ENCODE measurements at regions not wholly inside any gene's neighbourhood (a gene's known extent, or its start where the extent isn't known, plus 50 kb on each side); places are given as distances from the start of the nearest gene placed in this dataset.
A peak's percentile ranks its signal among the peaks of the same experiment; 100 is the strongest.

DNA sequence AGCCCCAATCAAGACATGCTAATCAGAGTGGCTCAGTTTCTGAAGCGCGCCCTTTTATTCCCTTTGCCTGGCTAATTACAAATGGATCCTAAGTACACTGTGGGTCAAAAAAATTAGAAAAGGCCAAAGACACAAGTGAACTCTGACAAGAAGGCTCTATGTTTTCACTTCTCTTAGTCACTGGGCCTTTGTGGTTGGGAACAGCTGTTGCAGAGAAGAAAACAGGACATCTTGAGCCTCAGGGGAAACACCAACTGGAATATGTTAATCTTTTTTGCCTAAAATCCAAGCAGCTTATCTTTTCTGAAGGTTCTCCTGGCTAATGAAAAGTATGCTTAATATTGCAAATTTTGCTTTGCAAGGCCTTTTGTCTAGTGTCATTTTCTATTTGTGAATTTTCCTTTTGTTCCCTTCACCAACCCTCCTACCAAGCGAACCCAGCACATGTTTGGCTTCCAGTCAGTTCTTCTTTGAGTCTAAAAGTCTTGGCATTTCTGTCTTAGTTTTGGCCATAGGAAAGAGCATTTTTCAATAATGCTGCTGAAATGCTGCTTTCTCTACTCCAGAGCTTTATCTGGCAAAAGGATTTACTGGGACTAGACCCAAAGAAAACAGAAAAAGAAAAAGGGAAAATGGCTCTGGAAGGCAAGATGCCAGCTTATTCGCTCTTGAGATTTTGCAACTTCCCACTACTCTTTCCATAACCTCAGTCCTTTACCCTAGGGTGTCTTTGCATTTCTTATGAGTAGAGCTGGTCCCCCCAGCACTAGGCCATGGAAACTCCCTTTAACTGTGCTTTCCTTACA, 440.2 kb upstream of the ST6GAL2 start:
- peaks cover 15% of the 10 kb centered on the region for H3K9me3 Mint-ChIP-seq
- H3K36me3 Mint-ChIP-seq (ENCODE audit: low read depth) = no peaks in the 10 kb centered on the region
- no peaks in the 10 kb centered on the region for H3K4me1 Mint-ChIP-seq
- no peak for ATAC-seq (replicated peaks)
- H3K27me3 Mint-ChIP-seq = no peaks in the 10 kb centered on the region
- H3K27ac Mint-ChIP-seq = no peak overlapping the region
- H3K4me3 Mint-ChIP-seq = no peak overlapping the region

DNA sequence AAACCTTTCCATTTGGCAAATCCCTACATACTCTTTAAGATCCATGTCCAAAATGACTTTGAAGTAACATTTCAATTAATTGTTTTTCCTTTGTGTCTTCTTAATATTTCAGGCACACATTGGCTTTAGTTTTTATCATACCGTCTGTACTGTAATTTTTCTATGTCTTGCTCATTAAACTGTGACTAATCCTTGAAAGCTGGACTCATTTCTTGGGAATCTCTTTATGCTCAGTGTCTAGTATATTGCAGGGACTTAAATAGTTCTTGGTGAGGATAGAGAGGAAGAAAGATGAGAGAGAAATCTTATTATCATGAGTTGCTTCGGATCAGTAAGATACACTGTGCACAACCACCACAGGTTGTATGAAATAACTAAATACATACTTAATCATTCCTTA, 448.3 kb upstream of the ST6GAL2 start:
- H3K27me3 Mint-ChIP-seq = no peaks in the 10 kb centered on the region
- peaks cover 17% of the 10 kb centered on the region for H3K9me3 Mint-ChIP-seq
- H3K4me1 Mint-ChIP-seq = no peaks in the 10 kb centered on the region
- no peak overlapping the region for H3K27ac Mint-ChIP-seq
- no peak for ATAC-seq (replicated peaks)
- no peak overlapping the region for H3K4me3 Mint-ChIP-seq
- H3K36me3 Mint-ChIP-seq (ENCODE audit: low read depth) = no peaks in the 10 kb centered on the region

DNA sequence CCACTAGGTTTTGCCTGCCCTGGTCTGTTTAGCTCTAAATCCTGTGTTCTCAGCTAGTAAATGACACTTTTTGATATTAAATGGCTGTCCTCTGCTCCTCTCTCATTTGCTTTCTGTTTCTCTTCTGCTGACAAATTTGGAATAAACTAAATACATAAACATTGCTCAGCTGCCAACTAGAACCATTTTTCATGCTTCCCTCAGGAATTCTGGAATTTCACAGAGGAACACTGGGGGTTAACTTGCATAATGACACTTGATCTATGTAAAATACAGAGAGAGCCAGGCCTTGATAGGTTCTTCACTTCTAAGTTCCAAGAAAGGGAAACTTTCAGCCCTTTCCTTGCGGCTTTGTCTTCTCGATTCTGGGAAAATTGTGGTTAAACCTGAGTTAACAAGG, 450.6 kb upstream of the ST6GAL2 start:
- no peaks in the 10 kb centered on the region for H3K27me3 Mint-ChIP-seq
- no peak overlapping the region for H3K4me3 Mint-ChIP-seq
- H3K9me3 Mint-ChIP-seq = peaks cover 13% of the 10 kb centered on the region
- H3K4me1 Mint-ChIP-seq = no peaks in the 10 kb centered on the region
- no peak overlapping the region for H3K27ac Mint-ChIP-seq
- no peak for ATAC-seq (replicated peaks)
- H3K36me3 Mint-ChIP-seq (ENCODE audit: low read depth) = no peaks in the 10 kb centered on the region

DNA sequence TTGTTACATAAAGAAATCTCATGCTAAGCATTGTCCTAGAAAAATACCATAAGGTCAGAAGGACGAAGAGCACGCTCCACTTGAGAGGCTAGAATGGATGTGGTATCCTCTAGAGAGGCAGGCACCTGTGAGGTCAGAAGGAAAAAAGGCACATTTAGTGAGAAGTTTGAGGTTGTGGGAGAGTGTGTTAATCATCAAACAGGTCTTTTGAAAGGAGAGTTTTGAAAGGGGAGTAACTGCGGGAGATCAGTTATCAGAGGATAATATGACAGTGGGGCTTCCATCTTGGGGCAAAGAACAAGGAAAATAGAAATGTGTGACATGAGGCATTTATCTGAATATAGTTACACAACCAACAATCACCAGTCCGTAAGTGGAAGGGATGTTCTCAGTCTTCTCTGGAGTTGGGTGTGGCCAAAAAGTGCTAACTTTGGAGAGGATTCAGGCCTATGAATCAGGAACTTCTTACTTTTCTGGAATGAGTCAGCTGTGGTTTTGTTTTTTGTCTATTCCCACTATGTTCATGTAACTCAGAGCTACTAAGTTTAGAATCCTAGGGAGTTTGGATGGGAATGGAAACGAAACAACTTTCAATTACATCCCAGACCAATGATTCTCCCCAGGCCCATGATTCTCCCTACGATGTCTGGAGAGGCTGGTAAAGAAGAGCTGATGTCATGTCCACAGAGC, 451.4 kb upstream of the ST6GAL2 start:
- Mint-ChIP-seq H3K4me1 (no peaks in the 10 kb centered on the region), H3K27me3 (no peaks in the 10 kb centered on the region), H3K9me3 (peaks cover 13% of the 10 kb centered on the region), H3K36me3 (ENCODE audit: low read depth) (no peaks in the 10 kb centered on the region), H3K27ac (no peak overlapping the region), H3K4me3 (no peak overlapping the region)
- no peak for ATAC-seq (replicated peaks)

DNA sequence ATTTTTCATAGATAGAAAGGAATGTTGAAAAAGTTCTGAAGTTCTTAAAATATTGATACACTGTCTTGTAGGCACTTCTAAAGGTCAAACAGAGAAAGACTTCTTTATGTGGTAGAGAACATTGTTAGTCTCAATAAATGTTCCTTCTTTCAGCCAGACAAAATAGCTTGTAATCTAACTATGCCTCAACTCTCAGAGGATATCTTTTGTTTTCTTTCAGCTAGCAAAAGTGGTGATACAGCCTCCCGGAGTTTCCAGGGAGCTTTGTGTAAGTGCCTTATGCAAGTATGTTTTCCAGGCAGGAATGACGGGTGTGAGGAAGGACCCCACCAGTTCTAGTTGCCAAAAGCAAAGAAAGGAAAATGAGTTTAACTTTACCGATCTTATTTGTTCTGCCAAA, 452.1 kb upstream of the ST6GAL2 start:
- no peak overlapping the region for H3K4me3 Mint-ChIP-seq
- no peaks in the 10 kb centered on the region for H3K27me3 Mint-ChIP-seq
- H3K36me3 Mint-ChIP-seq (ENCODE audit: low read depth) = no peaks in the 10 kb centered on the region
- H3K27ac Mint-ChIP-seq = no peak overlapping the region
- peaks cover 8% of the 10 kb centered on the region for H3K9me3 Mint-ChIP-seq
- no peaks in the 10 kb centered on the region for H3K4me1 Mint-ChIP-seq
- no peak for ATAC-seq (replicated peaks)

DNA sequence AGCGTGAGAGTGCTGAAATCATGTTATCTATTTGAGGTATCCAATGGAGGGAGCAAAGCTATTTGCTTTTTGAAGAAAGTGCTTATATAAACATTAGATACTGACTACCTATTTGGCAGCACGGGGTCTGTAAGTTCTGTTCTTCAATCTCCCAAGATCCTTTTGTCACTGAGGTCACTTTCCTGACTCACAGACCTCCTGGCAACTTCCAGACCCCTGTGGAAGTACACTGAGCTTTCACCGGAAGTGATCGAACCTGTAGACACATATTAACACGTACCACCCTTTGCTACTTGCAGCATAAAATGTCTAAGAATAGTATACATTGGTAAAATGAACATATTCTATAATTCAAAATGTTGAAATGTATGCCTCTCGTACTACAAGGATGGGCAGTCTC, 452.6 kb upstream of the ST6GAL2 start:
- Mint-ChIP-seq H3K36me3 (ENCODE audit: low read depth) (no peaks in the 10 kb centered on the region), H3K4me3 (no peak overlapping the region), H3K27ac (no peak overlapping the region), H3K9me3 (peaks cover 8% of the 10 kb centered on the region), H3K27me3 (no peaks in the 10 kb centered on the region), H3K4me1 (no peaks in the 10 kb centered on the region)
- no peak for ATAC-seq (replicated peaks)

DNA sequence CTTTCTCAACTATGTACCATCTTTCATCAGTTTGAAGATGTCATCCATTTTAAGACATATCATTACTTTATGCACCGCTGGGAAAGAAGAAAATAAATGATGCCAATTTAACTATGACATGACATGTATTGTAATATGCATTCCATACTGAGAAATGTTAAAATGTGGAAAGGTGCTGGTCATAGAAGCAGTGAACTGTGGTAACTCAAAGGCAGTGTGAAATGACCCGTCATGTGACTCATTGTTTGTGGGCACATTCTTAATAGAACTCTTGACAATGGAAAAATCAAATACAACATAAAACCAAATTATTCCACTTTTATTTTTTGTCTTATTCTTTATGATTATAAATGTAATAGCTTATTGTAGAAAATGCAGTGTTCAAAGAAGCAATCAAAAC, 455.0 kb upstream of the ST6GAL2 start:
- Mint-ChIP-seq H3K9me3 (peaks cover 8% of the 10 kb centered on the region), H3K36me3 (ENCODE audit: low read depth) (no peaks in the 10 kb centered on the region), H3K27ac (no peak overlapping the region), H3K4me1 (no peaks in the 10 kb centered on the region), H3K4me3 (no peak overlapping the region), H3K27me3 (no peaks in the 10 kb centered on the region)
- ATAC-seq (replicated peaks) = no peak

DNA sequence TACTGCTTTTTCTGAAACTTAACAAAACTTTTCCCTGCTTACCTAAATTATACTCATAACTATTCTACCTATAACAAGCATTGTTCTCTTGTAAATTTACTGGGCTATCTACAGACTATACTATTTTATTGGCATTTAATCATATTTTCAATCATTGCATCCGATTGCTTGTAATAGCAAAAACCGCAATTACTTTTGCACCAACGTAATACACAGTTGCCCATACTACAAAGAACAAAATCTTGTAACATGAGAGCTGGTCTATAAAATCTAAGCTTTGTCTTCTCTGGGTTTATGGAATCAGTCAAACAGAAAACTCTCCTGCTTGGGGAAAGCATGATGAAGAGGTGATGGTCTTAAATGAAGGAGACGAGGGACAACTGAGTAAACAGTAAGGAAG, 463.4 kb upstream of the ST6GAL2 start:
- Mint-ChIP-seq H3K36me3 (ENCODE audit: low read depth) (no peaks in the 10 kb centered on the region), H3K27me3 (no peaks in the 10 kb centered on the region), H3K4me1 (no peaks in the 10 kb centered on the region), H3K4me3 (no peak overlapping the region), H3K9me3 (peaks cover 18% of the 10 kb centered on the region), H3K27ac (no peak overlapping the region)
- no peak for ATAC-seq (replicated peaks)

DNA sequence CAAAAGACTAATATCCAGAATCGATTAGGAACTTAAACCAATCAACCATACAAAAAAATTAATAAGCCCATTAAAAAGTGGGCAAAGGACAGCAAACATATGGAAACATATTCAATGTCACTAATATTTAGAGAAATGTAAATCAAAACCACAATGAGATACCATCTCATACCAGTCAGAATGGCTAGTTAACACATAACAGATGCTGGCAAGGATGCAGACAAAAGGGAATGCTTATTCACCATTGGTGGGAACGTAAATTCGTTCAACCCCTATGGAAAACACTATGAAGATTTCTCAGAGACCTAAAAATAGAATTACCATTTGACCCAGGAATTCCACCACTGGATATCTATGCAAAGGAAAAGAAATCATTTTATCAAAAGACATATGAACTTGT, 468.2 kb upstream of the ST6GAL2 start:
- Mint-ChIP-seq H3K27ac (no peak overlapping the region), H3K4me3 (no peak overlapping the region), H3K36me3 (ENCODE audit: low read depth) (no peaks in the 10 kb centered on the region), H3K27me3 (no peaks in the 10 kb centered on the region), H3K4me1 (no peaks in the 10 kb centered on the region), H3K9me3 (peaks cover 18% of the 10 kb centered on the region)
- no peak for ATAC-seq (replicated peaks)

DNA sequence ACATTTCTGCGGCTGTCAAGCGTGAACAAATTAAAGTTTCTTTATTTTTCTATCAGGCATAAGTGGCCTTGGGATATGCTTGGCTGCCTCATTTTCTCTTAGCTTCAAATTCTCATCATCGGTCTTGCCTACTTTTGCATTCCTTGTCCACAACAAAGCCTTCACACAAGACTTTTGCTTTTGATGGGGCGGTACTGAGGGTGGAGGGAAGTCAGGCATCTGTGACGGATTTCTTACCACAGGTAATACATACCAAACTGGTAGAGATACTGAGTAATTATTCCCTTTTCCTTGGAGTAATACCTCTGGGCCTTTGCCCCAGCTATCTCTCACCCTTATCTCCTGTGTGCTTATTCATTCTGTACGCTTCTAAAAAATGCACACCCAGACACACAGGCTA, 468.3 kb upstream of the RGPD4 start:
- H3K9me3 Mint-ChIP-seq = peaks cover 8% of the 10 kb centered on the region
- no peak for ATAC-seq (replicated peaks)
- H3K4me3 Mint-ChIP-seq = no peak overlapping the region
- no peak overlapping the region for H3K27ac Mint-ChIP-seq
- H3K36me3 Mint-ChIP-seq (ENCODE audit: low read depth) = no peaks in the 10 kb centered on the region
- no peaks in the 10 kb centered on the region for H3K4me1 Mint-ChIP-seq
- H3K27me3 Mint-ChIP-seq = no peaks in the 10 kb centered on the region

DNA sequence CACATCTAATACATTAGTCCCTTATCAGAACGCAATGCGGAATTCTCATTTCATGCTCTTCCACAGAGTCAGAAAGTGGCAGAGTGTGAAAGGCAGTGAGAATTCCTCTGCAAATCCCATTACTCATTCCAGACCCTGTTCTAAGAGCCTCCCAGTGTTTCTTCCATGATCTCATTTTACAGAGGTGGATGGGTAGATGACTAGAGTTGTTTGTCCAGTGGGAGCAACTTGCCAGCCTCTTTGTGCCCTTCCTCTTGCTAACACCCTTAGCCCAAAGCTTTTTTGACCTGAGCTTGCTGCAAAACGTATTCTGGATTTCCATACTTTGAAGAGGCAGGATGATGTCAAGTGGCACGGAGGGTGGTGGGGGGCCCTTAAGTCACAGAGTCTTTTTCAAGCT, 467.7 kb upstream of the RGPD4 start:
- no peak for ATAC-seq (replicated peaks)
- Mint-ChIP-seq H3K27me3 (no peaks in the 10 kb centered on the region), H3K4me3 (no peak overlapping the region), H3K4me1 (no peaks in the 10 kb centered on the region), H3K36me3 (ENCODE audit: low read depth) (no peaks in the 10 kb centered on the region), H3K9me3 (peaks cover 5% of the 10 kb centered on the region), H3K27ac (no peak overlapping the region)

DNA sequence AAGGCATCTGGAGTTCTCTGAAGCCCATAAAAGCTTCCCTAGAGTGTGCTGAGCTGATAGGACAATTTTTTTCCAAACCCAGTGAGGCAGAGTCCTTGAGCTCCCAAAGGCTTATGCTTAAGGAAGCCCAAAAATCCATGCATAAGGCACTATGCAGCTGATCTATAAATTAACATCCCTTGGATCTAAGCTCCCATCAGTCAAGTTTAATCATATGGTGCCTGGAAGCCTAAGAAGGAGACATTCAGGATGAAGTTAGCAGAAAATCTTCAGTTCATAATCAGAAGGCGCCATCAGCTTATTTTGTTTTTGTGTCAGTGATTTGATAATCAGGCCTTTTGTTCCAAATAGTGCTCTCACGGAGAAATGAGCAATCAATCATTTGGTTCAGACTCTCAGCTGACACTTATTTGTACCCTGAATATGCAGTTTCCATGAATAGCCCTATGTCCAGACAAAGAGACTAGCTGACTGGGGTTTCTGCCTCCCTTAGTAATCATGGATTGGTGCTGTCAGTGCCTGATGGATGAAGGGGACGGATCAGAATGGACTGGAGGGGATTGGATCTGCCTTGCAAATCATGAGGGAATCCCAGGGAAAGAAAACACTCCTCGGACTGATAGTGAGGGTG, 464.8 kb upstream of the RGPD4 start:
- no peaks in the 10 kb centered on the region for H3K36me3 Mint-ChIP-seq (ENCODE audit: low read depth)
- no peaks in the 10 kb centered on the region for H3K4me1 Mint-ChIP-seq
- no peak overlapping the region for H3K4me3 Mint-ChIP-seq
- H3K9me3 Mint-ChIP-seq = peaks cover 10% of the 10 kb centered on the region
- H3K27me3 Mint-ChIP-seq = no peaks in the 10 kb centered on the region
- no peak overlapping the region for H3K27ac Mint-ChIP-seq
- ATAC-seq (replicated peaks) = no peak

DNA sequence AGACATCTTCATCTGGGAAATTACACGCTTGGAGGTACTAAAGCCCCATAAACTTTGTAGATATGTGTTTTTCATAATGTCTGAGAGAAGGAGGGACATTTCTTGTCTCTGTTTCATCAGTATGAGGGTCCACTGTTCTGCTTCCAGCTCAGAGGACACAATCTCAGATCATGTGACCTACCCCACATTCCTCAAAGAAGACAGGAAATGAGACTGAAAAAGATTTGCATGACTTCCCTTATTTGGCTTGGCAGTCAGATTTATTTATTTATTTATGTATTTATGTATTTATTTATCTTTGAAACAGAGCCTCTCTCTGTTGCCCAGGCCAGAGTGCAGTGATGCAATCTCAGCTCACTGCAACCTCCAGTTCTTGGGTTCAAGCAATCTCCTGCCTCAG, 463.7 kb upstream of the RGPD4 start:
- Mint-ChIP-seq H3K4me3 (no peak overlapping the region), H3K36me3 (ENCODE audit: low read depth) (no peaks in the 10 kb centered on the region), H3K9me3 (peaks cover 10% of the 10 kb centered on the region), H3K27me3 (no peaks in the 10 kb centered on the region), H3K4me1 (no peaks in the 10 kb centered on the region), H3K27ac (no peak overlapping the region)
- ATAC-seq (replicated peaks) = no peak

DNA sequence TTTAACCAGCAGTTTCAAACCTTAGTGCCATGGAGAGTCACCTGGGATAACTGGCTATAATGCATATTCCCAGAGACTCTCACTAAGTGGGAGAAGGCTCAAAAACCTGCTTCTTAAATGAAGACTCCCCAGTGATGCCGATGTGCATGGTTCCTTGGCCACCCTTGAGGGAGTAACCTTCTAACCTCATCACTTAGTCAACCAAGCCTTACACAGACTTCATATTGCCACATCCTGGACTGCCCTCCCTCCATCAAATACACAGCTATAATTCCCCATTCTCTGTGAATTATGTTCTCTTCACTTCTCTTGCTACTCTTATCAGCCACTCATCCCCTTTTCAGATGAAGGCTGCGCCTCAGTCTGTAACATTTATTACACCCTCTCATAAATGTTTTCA, 462.9 kb upstream of the RGPD4 start:
- H3K4me3 Mint-ChIP-seq = no peak overlapping the region
- no peaks in the 10 kb centered on the region for H3K27me3 Mint-ChIP-seq
- ATAC-seq (replicated peaks) = no peak
- H3K27ac Mint-ChIP-seq = no peak overlapping the region
- no peaks in the 10 kb centered on the region for H3K4me1 Mint-ChIP-seq
- H3K36me3 Mint-ChIP-seq (ENCODE audit: low read depth) = no peaks in the 10 kb centered on the region
- peaks cover 11% of the 10 kb centered on the region for H3K9me3 Mint-ChIP-seq

DNA sequence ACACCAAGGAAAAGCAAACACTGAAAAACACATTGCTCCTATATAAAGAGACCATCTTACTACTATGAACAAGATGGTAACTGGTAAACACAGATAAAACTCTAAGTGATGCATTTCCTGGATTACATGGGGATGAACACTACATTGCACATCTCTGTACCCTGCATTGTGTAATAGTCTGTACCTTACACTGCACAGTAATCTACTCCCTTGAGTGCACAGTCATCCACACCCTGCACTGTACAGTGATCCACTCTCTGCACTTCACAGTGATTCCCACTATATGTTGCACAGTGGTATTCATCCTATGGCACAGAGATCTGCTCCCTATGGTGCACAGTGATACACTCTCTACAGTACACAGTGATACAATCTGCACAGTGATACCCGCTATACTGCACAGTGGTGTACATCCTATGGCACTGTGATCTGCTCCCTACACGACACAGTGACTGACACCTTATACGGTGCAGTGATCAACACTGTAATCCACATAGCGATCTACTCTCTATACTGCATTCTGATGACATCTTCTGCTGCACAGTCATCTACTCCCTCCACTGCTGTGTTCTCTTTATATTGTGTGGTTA, 462.2 kb upstream of the RGPD4 start:
- H3K9me3 Mint-ChIP-seq = peaks cover 14% of the 10 kb centered on the region
- no peak overlapping the region for H3K27ac Mint-ChIP-seq
- H3K36me3 Mint-ChIP-seq (ENCODE audit: low read depth) = no peaks in the 10 kb centered on the region
- no peaks in the 10 kb centered on the region for H3K4me1 Mint-ChIP-seq
- no peak overlapping the region for H3K4me3 Mint-ChIP-seq
- ATAC-seq (replicated peaks) = peak; percentile 28
- H3K27me3 Mint-ChIP-seq = no peaks in the 10 kb centered on the region
